ENCODE measurements at regions not wholly inside any gene's neighbourhood (a gene's known extent, or its start where the extent isn't known, plus 50 kb on each side); places are given as distances from the start of the nearest gene placed in this dataset.

GRCh38 chr2:198308368-198308767 lies 504.0 kb downstream of the PLCL1 start:
- TF ChIP-seq ZNF274 (IDR thresholded peaks at IDR 0.05; ENCODE audit: low read depth, low read length): no peak
- TF ChIP-seq YY1 (IDR thresholded peaks at IDR 0.05; ENCODE audit: insufficient read depth, insufficient read length): no peak
